Memory B cell (primary cell): ENCODE measurements at regions not wholly inside any gene's neighbourhood (a gene's known extent, or its start where the extent isn't known, plus 50 kb on each side); places are given as distances from the start of the nearest gene placed in this dataset.

Experiments
- ATAC-seq: fragments of 150-1000 bp; cut with Tn5 transposase; 2 replicates; pipeline ENCODE4 v1.10.0; 2021; ENCODE audit warnings: low read depth, mild to moderate bottlenecking, moderate library complexity
- DNase-seq, 2 donors: peaks; one replicate each; pipeline ENCODE4 v3.0.0; 2022; ENCODE audit warnings: low spot score in 2 of 2
- H3K27ac Mint-ChIP-seq: one replicate; pipeline ENCODE4 v1.8.0; 2022; ENCODE audit warnings: mild to moderate bottlenecking, moderate library complexity, mixed read lengths
- H3K27me3 Mint-ChIP-seq: one replicate; pipeline ENCODE4 v1.8.0; 2022; ENCODE audit warnings: mixed read lengths
- H3K36me3 Mint-ChIP-seq: one replicate; pipeline ENCODE4 v1.8.0; 2022; ENCODE audit warnings: mild to moderate bottlenecking, mixed read lengths
- H3K4me1 Mint-ChIP-seq: one replicate; pipeline ENCODE4 v1.8.0; 2022; ENCODE audit warnings: mixed read lengths
- H3K4me3 Mint-ChIP-seq: one replicate; pipeline ENCODE4 v1.8.0; 2022; ENCODE audit warnings: mild to moderate bottlenecking, moderate library complexity, mixed read lengths
- H3K9me3 Mint-ChIP-seq: one replicate; pipeline ENCODE4 v1.8.0; 2022; ENCODE audit warnings: mixed read lengths

GRCh38 chr13:105545811-105546210, 989.7 kb downstream of the EFNB2 start:
- ATAC-seq = no peak
- Mint-ChIP-seq H3K9me3 (no peaks in the 10 kb centered on the region), H3K27me3 (no peaks in the 10 kb centered on the region), H3K27ac (no peak overlapping the region), H3K36me3 (no peaks in the 10 kb centered on the region), H3K4me3 (no peak overlapping the region), H3K4me1 (no peaks in the 10 kb centered on the region)
- DNase-seq = no peak

- no peak for ATAC-seq
- Mint-ChIP-seq H3K9me3 (no peaks in the 10 kb centered on the region), H3K36me3 (no peaks in the 10 kb centered on the region), H3K27ac (no peak overlapping the region), H3K27me3 (no peaks in the 10 kb centered on the region), H3K4me3 (no peak overlapping the region), H3K4me1 (no peaks in the 10 kb centered on the region)
- no peak for DNase-seq
Measured at GRCh38 chr13:105543742-105544141, 991.7 kb downstream of the EFNB2 start.

GRCh38 chr13:105541565-105541964, 993.9 kb downstream of the EFNB2 start:
- Mint-ChIP-seq H3K4me3 (no peak overlapping the region), H3K36me3 (no peaks in the 10 kb centered on the region), H3K27me3 (no peaks in the 10 kb centered on the region), H3K27ac (no peak overlapping the region), H3K4me1 (no peaks in the 10 kb centered on the region), H3K9me3 (no peaks in the 10 kb centered on the region)
- ATAC-seq (no peak), DNase-seq (no peak)

GRCh38 chr13:105538346-105538745, 997.1 kb downstream of the EFNB2 start:
- ATAC-seq (no peak), DNase-seq (no peak)
- no peaks in the 10 kb centered on the region for H3K9me3 Mint-ChIP-seq
- no peaks in the 10 kb centered on the region for H3K36me3 Mint-ChIP-seq
- H3K4me3 Mint-ChIP-seq = no peak overlapping the region
- no peaks in the 10 kb centered on the region for H3K4me1 Mint-ChIP-seq
- H3K27ac Mint-ChIP-seq = no peak overlapping the region
- no peaks in the 10 kb centered on the region for H3K27me3 Mint-ChIP-seq

GRCh38 chr13:105537113-105537512, 998.3 kb downstream of the EFNB2 start:
- Mint-ChIP-seq H3K36me3 (no peaks in the 10 kb centered on the region), H3K27ac (no peak overlapping the region), H3K4me1 (no peaks in the 10 kb centered on the region), H3K27me3 (no peaks in the 10 kb centered on the region), H3K9me3 (no peaks in the 10 kb centered on the region), H3K4me3 (no peak overlapping the region)
- no peak for DNase-seq
- no peak for ATAC-seq

GRCh38 chr13:105530468-105530867, 1005.0 kb downstream of the EFNB2 start:
- H3K27me3 Mint-ChIP-seq = no peaks in the 10 kb centered on the region
- no peaks in the 10 kb centered on the region for H3K36me3 Mint-ChIP-seq
- no peak overlapping the region for H3K27ac Mint-ChIP-seq
- ATAC-seq (no peak), DNase-seq (no peak)
- H3K9me3 Mint-ChIP-seq = no peaks in the 10 kb centered on the region
- H3K4me3 Mint-ChIP-seq = no peak overlapping the region
- no peaks in the 10 kb centered on the region for H3K4me1 Mint-ChIP-seq

GRCh38 chr13:105527127-105527526, 1008.3 kb downstream of the EFNB2 start:
- Mint-ChIP-seq H3K4me1 (no peaks in the 10 kb centered on the region), H3K4me3 (no peak overlapping the region), H3K36me3 (no peaks in the 10 kb centered on the region), H3K27me3 (no peaks in the 10 kb centered on the region), H3K9me3 (no peaks in the 10 kb centered on the region), H3K27ac (no peak overlapping the region)
- ATAC-seq = no peak
- DNase-seq = no peak

- Mint-ChIP-seq H3K36me3 (no peaks in the 10 kb centered on the region), H3K4me1 (no peaks in the 10 kb centered on the region), H3K27me3 (no peaks in the 10 kb centered on the region), H3K27ac (no peak overlapping the region), H3K9me3 (peaks cover 2% of the 10 kb centered on the region), H3K4me3 (no peak overlapping the region)
- ATAC-seq (no peak), DNase-seq (no peak)
Measured at GRCh38 chr13:105519771-105520170, 1015.7 kb downstream of the EFNB2 start.

- H3K9me3 Mint-ChIP-seq = peaks cover 2% of the 10 kb centered on the region
- no peak overlapping the region for H3K4me3 Mint-ChIP-seq
- no peaks in the 10 kb centered on the region for H3K27me3 Mint-ChIP-seq
- H3K4me1 Mint-ChIP-seq = no peaks in the 10 kb centered on the region
- ATAC-seq (no peak), DNase-seq (no peak)
- no peak overlapping the region for H3K27ac Mint-ChIP-seq
- H3K36me3 Mint-ChIP-seq = no peaks in the 10 kb centered on the region
Measured at GRCh38 chr13:105518086-105518485, 1017.4 kb downstream of the EFNB2 start.

- Mint-ChIP-seq H3K9me3 (peaks cover 2% of the 10 kb centered on the region), H3K4me1 (no peaks in the 10 kb centered on the region), H3K27me3 (no peaks in the 10 kb centered on the region), H3K27ac (no peak overlapping the region), H3K4me3 (no peak overlapping the region), H3K36me3 (no peaks in the 10 kb centered on the region)
- ATAC-seq (no peak), DNase-seq (no peak)
Measured at GRCh38 chr13:105514401-105514800, 1021.1 kb downstream of the EFNB2 start.

- DNase-seq = no peak
- Mint-ChIP-seq H3K4me3 (no peak overlapping the region), H3K27ac (no peak overlapping the region), H3K36me3 (no peaks in the 10 kb centered on the region), H3K4me1 (no peaks in the 10 kb centered on the region), H3K9me3 (peaks cover 2% of the 10 kb centered on the region), H3K27me3 (no peaks in the 10 kb centered on the region)
- ATAC-seq = no peak
Measured at GRCh38 chr13:105513448-105513847, 1022.0 kb downstream of the EFNB2 start.

GRCh38 chr13:105509981-105510762, 1025.3 kb downstream of the EFNB2 start:
- ATAC-seq = no peak
- H3K27ac Mint-ChIP-seq = no peak overlapping the region
- no peaks in the 10 kb centered on the region for H3K4me1 Mint-ChIP-seq
- H3K9me3 Mint-ChIP-seq = no peaks in the 10 kb centered on the region
- no peak for DNase-seq
- no peaks in the 10 kb centered on the region for H3K27me3 Mint-ChIP-seq
- H3K36me3 Mint-ChIP-seq = no peaks in the 10 kb centered on the region
- no peak overlapping the region for H3K4me3 Mint-ChIP-seq

GRCh38 chr13:105506463-105506862, 1029.0 kb downstream of the EFNB2 start:
- H3K4me3 Mint-ChIP-seq = no peak overlapping the region
- no peaks in the 10 kb centered on the region for H3K9me3 Mint-ChIP-seq
- no peak overlapping the region for H3K27ac Mint-ChIP-seq
- no peaks in the 10 kb centered on the region for H3K4me1 Mint-ChIP-seq
- DNase-seq (no peak), ATAC-seq (no peak)
- H3K36me3 Mint-ChIP-seq = no peaks in the 10 kb centered on the region
- H3K27me3 Mint-ChIP-seq = no peaks in the 10 kb centered on the region

GRCh38 chr13:105502193-105502592, 1033.3 kb downstream of the EFNB2 start:
- H3K27me3 Mint-ChIP-seq = no peaks in the 10 kb centered on the region
- ATAC-seq (no peak), DNase-seq (no peak)
- H3K36me3 Mint-ChIP-seq = no peaks in the 10 kb centered on the region
- peaks cover 2% of the 10 kb centered on the region for H3K9me3 Mint-ChIP-seq
- no peak overlapping the region for H3K4me3 Mint-ChIP-seq
- no peak overlapping the region for H3K27ac Mint-ChIP-seq
- H3K4me1 Mint-ChIP-seq = no peaks in the 10 kb centered on the region

GRCh38 chr13:105497597-105497996, 1037.9 kb downstream of the EFNB2 start:
- Mint-ChIP-seq H3K27me3 (no peaks in the 10 kb centered on the region), H3K4me3 (no peak overlapping the region), H3K4me1 (no peaks in the 10 kb centered on the region), H3K9me3 (peaks cover 2% of the 10 kb centered on the region), H3K36me3 (no peaks in the 10 kb centered on the region), H3K27ac (no peak overlapping the region)
- ATAC-seq (no peak), DNase-seq (no peak)
